ENCODE measurements at regions not wholly inside any gene's neighbourhood (a gene's known extent, or its start where the extent isn't known, plus 50 kb on each side); places are given as distances from the start of the nearest gene placed in this dataset.
A peak's percentile ranks its signal among the peaks of the same experiment; 100 is the strongest.
"Not testable (repeated sequence)": the region's sequence is repeated elsewhere in the genome, so short reads cannot be mapped to it uniquely, and the experiment has no call there.

DNA sequence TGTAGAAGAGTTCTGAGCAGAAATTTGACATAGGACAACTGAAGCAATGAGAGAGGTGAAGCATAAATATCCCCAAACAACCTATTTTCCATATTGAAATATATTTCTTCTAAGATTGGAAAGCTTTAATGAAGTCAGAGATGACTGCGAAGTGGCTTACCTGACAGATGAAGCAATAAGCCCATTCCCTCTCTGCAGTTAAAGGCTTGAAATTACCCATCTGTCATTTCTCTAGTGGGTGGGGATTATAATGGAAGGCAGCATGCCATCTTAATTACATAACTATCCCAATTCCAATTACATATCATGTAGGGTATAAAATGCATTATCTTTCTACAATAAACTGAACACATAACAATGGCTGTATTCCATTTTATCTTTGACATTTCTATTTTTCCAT lies 1070.5 kb downstream of the SI start:
- DNase-seq (ENCODE audit: insufficient read length, low spot score), result no peak
- FAIRE-seq, result no peak

DNA sequence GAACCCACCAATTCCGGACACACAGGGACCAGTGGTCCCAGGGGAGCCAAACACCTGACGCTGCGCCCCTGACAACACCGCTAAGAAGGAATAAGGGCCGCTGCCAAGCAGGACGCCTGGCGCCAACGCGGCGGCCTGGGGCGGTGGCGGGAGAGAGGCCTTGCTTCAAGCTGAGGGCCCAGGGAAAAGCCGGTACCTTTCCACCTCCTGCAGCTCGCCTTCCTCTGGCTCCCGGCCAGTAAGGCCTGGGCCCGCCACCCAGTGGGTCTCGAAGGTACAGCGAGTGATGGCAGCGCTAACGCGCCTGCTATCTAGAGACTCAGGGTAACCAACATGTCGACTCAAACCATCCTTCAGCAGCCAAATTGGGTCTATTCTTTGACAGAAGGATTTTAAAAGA lies 1074.1 kb downstream of the SI start:
- FAIRE-seq (no peak), DNase-seq (ENCODE audit: insufficient read length, low spot score) (no peak)

- not testable (repeated sequence) for FAIRE-seq; DNase-seq (ENCODE audit: insufficient read length, low spot score)
These were observed 1075.3 kb downstream of the SI start for GRCh38 chr3:164003016-164003415.

DNA sequence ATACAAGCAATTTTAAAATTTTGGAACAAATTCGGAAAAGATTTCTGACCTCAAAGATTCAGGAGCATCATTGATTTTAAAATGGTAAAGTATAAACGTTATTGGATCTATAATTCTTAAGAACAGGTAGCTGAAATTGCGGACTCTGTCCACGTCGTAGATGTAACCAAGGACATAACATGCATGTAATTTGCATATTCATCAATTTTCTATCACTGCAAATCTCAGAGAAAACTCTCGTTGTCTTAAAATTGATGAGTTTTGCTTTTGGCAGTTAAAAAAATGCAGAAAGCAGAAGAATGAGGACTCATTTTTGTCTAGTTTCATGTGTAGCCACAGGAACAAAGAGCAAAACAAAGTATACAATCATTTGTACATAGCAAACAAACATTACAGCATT lies 1094.4 kb downstream of the SI start:
- FAIRE-seq (no peak), DNase-seq (ENCODE audit: insufficient read length, low spot score) (no peak)

GRCh38 chr3:163971861-163972260 lies 1106.4 kb downstream of the SI start:
- no peak for DNase-seq (ENCODE audit: insufficient read length, low spot score)
- FAIRE-seq, result no peak

- FAIRE-seq, result no peak
- DNase-seq (ENCODE audit: insufficient read length, low spot score), result no peak
These were observed 1121.2 kb downstream of the SI start for GRCh38 chr3:163957072-163957471.

DNA sequence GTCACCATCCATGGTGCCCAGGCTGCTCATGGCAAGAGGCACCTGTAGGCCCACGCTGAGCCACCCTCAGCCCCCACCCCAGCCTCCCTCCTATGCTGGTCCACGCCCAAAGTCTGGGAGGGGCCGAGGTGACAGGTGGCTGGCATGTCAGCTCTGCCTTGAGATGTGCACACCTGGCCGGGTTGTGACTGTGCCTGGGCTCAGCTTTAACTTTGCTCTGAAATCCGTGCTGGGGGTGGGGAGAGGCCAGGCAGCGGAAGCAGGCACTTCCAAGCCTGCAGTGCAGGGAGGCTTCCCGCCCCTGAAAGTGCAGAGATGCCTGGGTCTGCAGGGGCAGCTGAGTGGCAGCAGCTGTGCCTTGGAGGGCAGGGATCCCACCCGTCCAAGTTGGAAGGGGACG lies 1124.8 kb downstream of the SI start:
- no peak for FAIRE-seq
- no peak for DNase-seq (ENCODE audit: insufficient read length, low spot score)

DNA sequence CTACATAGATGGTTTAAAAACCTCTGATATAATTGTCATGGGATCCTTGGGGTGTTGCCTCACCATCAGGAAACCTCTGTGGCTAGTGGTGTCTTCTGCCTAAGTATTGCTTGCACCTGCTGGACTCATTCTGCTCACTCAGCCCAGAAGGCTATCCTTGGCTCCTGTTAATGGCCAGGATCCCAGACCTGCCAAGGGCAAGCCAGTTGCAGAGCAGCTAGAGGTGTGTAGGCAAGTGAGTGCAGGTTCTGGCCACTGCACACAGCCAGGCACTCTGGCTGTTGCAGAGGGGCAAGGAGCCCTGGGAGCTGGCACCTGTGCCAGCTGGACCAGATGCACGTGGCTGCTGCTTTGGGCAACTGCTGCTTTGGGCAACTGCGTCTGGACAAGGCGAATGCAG lies 1125.8 kb downstream of the SI start:
- FAIRE-seq (no peak), DNase-seq (ENCODE audit: insufficient read length, low spot score) (no peak)

GRCh38 chr3:163951397-163951987 lies 1126.8 kb downstream of the SI start:
- DNase-seq (ENCODE audit: insufficient read length, low spot score), result no peak
- no peak for FAIRE-seq

GRCh38 chr3:163946785-163947184 lies 1131.5 kb downstream of the SI start:
- FAIRE-seq (no peak), DNase-seq (ENCODE audit: insufficient read length, low spot score) (no peak)

DNA sequence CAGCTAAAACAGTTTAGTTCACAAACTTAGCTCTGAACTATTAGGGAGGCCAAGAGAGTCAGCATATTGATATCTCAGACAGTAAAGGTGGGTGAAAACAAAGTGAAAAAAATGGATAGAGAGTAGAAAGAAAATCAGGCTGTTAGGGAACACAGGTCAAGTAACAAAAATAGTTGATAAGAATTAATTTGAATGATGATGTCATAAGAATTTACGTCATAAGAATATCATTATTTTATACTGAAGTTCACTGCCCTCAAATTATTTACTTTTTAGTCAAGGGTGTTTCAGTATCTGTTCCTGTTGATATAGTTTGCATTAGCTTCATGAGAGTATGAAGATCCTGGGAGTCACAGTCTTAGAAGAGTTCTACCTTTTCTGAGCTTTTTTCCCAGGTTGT lies 1134.6 kb downstream of the SI start:
- DNase-seq (ENCODE audit: insufficient read length, low spot score) (no peak), FAIRE-seq (no peak)

GRCh38 chr3:163939926-163940325 lies 1138.4 kb downstream of the SI start:
- FAIRE-seq (no peak), DNase-seq (ENCODE audit: insufficient read length, low spot score) (no peak)

- no peak for FAIRE-seq
These were observed 1141.8 kb downstream of the SI start for GRCh38 chr3:163936543-163936942.

GRCh38 chr3:163935411-163935810 lies 1142.9 kb downstream of the SI start:
- FAIRE-seq, result no peak
- no peak for DNase-seq (ENCODE audit: insufficient read length, low spot score)

More at GRCh38 chr3:163936543-163936942, 1141.8 kb downstream of the SI start:
- DNase-seq (ENCODE audit: insufficient read length, low spot score), result no peak

- no peak for FAIRE-seq
These were observed 1149.1 kb downstream of the SI start for GRCh38 chr3:163929069-163929652.

GRCh38 chr3:163927521-163927920 lies 1150.8 kb downstream of the SI start:
- FAIRE-seq, result peak; percentile 47

More at GRCh38 chr3:163929069-163929652, 1149.1 kb downstream of the SI start:
- DNase-seq (ENCODE audit: insufficient read length, low spot score), result no peak

GRCh38 chr3:163924600-163924999 lies 1153.7 kb downstream of the SI start:
- no peak for DNase-seq (ENCODE audit: insufficient read length, low spot score)
- no peak for FAIRE-seq

More at GRCh38 chr3:163927521-163927920, 1150.8 kb downstream of the SI start:
- no peak for DNase-seq (ENCODE audit: insufficient read length, low spot score)

- FAIRE-seq, result no peak
- no peak for DNase-seq (ENCODE audit: insufficient read length, low spot score)
These were observed 1159.1 kb downstream of the SI start for GRCh38 chr3:163919154-163919553.

DNA sequence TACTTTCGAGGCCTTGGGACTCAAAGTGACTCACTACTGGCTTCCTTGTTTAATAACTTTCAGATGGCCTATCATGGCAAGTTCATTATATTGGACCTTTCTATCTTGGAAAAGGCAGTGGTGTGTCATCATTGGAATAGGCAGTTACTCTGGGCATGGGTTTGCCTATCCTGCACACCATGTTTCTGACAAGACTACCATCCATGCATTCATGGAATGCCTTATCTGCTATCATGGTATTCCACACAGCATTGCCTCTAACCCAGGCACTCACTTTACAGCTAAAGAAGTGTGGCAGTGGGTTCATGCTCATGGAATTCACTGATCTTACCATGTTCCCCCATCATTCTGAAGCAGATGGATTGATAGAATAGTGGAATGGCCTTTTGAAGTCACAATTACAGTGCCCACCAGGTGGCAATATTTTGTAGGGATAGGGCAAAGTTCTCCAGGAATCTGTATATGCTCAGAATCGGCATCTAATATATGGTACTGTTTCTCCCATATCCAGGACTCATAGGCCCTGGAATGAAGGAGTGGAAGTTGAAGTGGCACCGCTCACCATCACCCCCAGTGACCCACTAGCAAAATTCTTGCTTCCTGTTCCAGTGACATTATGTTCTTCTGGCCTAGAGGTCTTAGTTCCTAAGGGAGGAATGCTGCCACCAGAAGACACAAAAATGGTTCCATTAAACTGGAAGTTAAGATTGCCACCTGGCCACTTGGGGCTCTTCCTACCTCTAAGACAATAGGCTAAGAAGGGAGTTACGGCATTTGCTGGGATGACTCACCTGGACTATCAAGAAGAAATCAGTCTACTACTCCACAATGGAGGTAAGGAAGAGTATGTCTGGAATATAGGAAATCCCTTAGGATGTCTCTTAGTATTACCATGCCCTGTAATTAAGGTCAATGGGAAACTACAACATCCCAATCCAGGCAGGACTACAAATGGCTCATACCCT lies 1161.4 kb downstream of the SI start:
- FAIRE-seq (no peak), DNase-seq (ENCODE audit: insufficient read length, low spot score) (no peak)

DNA sequence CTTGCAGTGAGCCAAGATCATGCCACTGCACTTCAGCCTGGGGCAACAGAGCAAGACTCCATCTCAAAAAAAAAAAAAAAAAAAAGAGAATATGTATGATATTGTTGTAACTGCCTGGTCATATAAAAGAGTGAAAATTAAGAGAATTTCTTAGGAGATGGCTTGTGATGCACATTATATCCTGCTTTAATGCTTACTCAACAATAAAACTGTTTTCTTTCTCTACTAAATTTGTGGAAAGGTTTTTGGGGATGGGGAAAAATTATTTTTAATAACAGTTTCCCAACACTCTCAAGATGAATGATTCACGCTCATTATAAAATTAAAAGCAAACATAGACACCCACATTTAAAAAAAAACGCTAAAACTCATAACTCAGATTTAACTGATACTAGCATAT lies 1163.0 kb downstream of the SI start:
- FAIRE-seq, result no peak
- no peak for DNase-seq (ENCODE audit: insufficient read length, low spot score)

GRCh38 chr3:163914567-163914966 lies 1163.7 kb downstream of the SI start:
- DNase-seq (ENCODE audit: insufficient read length, low spot score), result no peak
- no peak for FAIRE-seq

- FAIRE-seq (no peak), DNase-seq (ENCODE audit: insufficient read length, low spot score) (no peak)
These were observed 1186.5 kb downstream of the SI start for GRCh38 chr3:163891771-163892170.
